ENCODE measurements at regions not wholly inside any gene's neighbourhood (a gene's known extent, or its start where the extent isn't known, plus 50 kb on each side); places are given as distances from the start of the nearest gene placed in this dataset.
"Not testable (repeated sequence)": the region's sequence is repeated elsewhere in the genome, so short reads cannot be mapped to it uniquely, and the experiment has no call there.

DNA sequence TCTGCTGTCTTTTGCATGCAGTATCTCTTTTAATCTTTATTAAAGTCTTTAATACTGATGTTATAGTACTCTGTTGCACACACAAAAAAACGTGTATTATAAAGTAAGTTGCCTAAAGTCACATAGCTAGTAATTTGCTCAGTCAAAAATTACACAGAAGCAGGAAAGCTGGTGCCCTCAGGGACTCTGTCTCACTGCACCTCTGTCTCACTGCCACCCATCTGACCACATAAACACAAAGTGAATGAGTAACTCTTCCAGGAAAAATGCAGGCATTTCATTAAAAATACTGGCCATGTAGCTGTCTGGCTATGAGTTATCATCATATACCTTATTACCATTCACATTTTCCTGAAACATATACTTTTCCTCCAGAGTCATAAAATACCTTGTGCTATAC lies 591.7 kb downstream of the CSNK1G3 start:
- DNase-seq (ENCODE audit: low read depth in 4 of 4, low spot score in 3 of 4), result no peak

DNA sequence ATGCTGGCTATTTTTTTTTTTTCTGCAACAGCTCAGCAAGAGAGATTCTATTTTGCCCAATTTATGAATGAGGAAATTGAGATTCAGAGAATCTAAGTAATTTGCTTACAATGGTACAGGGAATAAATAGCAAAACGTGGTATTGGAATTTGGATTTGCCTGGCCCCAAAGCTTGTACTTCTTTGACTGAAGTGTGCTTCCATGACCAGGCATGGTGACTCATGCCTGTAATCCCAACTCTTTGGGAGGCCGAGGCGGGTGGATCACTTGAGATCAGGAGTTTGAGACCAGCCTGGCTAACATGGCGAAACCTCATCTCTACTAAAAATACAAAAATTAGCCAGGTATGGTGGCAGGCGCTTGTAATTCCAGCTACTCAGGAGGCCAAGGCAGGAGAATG lies 591.1 kb downstream of the CSNK1G3 start:
- DNase-seq (ENCODE audit: low read depth in 4 of 4, low spot score in 3 of 4), result not testable (repeated sequence)

DNA sequence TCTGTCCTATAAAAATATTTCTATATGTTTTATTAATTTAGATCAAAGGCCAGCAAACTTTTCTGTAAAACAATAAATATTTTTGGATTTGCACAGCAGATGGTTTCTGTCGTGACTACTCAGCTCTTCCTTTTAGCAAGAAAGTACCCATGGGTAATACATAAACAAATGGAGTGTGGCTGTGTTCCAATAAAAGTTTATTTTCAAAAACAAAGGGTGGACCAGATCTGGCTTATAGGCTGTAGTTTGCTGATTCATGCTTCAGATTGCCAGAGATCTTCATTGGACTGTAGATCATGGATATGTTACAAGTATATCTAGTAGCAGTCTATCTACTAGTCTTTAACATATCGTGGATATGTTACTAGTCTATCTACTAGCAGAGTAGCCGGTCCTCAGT lies 590.5 kb downstream of the CSNK1G3 start:
- no peak for DNase-seq (ENCODE audit: low read depth in 4 of 4, low spot score in 3 of 4)

DNA sequence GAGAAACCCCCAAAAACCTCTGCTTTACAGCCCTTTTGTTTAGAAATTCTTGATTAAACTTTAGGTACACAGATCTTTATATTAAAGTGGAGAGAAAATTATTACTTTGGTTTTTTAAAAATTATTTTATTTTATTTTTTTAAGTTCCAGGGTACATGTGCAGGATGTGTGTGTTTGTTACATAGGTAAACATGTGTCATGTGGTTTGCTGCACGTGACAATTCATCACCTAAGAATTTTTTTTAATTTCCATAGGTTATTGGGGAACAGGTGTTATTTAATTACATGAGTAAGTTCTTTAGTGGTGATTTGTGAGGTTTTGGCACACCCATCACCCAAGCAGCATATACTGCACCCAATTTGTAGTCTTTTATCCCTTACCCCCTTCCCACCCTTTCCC lies 581.7 kb downstream of the CSNK1G3 start:
- no peak for DNase-seq (ENCODE audit: low read depth in 4 of 4, low spot score in 3 of 4)

DNA sequence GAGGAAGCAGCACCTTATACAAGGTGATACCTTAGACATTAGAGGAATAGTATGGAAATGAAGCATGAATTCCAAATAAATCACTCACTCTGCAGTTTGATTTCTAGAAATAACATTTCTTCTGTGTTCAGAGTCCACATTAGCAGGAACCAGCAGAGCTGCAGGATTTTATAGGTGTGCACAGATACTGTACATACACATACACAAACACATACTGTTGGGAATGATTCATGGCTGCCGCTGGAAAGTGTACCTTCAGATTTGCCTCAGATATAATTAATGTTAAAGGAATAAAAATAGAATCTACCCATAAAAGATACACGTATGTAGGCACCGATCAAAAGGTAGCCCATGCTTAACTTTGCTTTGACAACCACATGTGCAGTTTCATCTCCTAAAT lies 578.1 kb downstream of the CSNK1G3 start:
- DNase-seq (ENCODE audit: low read depth in 4 of 4, low spot score in 3 of 4), result no peak

DNA sequence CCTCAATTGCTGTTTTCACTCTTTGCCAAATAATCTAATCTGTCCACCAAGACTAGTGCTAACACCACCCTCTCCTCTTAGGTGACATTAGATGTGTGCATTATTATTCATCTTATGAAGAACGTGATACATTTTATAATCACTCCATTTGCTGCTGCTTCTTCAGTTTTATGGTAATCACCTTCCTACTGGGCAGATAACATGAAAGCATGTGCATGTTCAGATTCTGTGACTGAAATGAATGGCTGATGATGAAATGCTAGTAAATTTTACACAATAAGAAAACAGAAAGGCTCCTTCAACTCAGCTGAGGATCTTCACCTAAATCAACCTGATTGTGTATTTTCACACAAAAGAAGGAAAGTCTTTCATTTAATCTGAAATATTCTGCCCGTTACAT lies 577.6 kb downstream of the CSNK1G3 start:
- DNase-seq (ENCODE audit: low read depth in 4 of 4, low spot score in 3 of 4), result no peak

DNA sequence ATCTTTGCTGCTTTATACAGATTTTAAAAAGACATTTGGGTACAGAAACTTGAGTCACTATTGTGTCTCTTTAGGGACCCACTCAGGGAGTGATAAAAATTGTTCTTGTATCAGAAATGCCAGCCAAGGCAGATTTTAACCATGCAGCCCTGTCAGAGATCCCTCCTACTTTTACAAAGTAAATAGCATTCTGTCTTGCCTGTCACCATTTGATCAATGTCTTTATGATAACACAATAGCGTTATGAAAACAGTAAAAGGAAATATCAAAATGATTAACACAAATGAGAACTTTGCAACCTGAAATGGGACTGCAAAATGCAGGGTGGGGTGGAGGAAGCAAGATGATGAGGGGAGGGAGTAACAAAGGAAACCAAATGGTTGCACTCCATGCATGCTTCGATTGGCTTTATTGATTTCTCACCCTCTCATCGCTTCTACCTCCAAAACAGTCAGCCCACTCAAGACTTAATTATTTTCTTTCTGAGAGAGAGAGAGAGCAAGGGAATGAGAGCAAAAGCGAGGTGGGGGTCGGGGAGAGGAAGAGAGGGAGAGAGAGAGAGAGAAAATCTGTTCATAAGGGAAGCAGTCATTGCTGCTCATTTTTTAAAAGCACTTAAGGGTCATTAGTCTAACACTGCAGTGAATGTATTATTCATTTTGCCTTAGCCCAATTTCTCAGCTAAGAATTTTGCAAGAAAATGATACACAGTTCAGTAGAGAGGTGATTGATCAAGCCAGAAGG lies 576.5 kb downstream of the CSNK1G3 start:
- no peak for DNase-seq (ENCODE audit: low read depth in 4 of 4, low spot score in 3 of 4)

DNA sequence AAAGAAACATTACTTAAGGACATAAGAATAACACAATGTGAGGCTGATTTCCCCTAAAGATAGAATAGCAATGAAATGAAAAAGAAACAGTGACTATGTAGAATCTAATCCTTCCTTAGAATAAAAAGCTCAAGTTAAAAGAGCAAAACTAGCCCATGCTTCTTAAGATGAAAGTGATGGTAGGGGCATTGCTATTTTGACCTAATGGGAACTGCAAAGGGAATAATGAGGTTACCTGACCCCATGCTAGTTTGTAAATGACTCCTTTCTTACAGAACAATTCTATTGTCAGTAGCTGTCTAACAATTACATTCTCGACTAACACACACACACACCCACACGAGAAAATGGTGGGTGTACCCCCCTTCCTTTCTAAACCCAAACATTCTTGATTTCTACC lies 575.8 kb downstream of the CSNK1G3 start:
- DNase-seq (ENCODE audit: low read depth in 4 of 4, low spot score in 3 of 4), result no peak

DNA sequence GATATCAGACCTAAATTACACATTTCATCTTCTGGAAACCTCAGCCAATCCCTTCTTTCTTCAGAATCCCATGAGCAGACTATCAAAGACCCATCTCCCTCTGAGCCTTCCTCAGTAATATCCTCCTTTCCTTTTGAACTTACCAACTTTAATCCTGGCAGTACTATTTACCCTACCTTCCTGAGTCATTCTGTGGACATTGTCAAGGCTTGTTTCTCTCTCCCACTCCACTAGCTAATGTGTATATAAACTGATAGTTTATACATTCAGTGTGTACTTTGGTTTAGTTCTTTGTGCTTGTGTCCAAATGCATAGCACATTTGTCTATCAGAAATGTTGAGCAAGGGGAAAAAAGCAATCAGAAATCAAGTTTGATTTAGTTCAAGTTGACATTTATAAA lies 568.3 kb downstream of the CSNK1G3 start:
- DNase-seq (ENCODE audit: low read depth in 4 of 4, low spot score in 3 of 4), result no peak

DNA sequence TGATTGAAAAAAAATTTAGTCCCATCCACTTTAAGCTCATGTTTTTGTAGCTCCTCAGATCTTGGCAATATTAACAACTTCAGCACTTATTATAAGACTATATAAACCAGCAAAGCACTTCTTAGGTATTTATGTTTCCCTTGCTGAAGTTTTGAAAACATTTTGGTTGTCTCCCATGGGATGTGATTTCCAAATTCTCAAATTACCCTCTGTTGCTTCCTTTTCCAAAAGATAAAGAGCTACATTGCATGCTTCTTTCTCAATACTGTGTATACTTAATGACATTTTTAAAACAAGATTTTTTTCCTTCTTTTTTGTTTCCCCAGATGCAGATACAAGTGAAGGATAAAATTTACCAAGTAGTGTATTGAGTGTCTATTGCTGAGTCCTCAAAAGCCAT lies 567.1 kb downstream of the CSNK1G3 start:
- no peak for DNase-seq (ENCODE audit: low read depth in 4 of 4, low spot score in 3 of 4)

DNA sequence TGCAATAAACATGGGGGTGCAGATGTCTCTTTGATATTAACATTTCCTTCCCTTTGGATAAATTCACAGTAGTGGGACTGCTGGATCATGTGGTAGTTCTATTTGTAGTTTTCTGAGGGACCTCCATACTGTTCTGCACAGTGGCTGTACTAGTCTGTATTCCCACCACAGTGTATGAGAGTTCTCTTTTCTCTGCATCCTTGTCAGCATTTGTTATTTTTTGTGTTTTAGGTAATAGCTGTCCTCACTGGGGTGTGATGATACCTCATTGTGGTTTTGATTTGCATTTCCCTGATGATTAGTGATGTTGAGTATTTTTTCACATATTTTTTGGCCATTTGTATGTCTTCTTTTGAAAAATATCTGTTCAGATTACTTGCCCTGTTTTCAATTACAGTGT lies 562.5 kb downstream of the CSNK1G3 start:
- no peak for DNase-seq (ENCODE audit: low read depth in 4 of 4, low spot score in 3 of 4)

DNA sequence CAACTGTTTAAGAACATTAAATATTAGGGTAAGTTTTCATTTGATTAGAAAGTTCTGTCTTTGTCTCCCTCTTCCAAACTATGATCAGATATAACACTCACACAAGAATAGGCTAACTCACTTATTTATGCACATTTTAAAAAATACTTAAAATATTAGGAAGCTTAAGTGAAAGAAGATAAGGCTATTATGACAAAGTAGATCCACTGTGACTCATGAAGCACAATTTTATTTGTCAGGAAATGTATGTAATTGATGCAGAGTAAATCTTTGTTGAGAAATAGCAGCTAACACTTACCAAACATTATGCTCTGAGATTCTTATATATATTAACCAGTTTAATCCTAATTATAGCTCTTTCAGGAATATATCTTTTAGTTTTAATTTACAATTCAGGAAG lies 560.6 kb downstream of the CSNK1G3 start:
- DNase-seq (ENCODE audit: low read depth in 4 of 4, low spot score in 3 of 4), result no peak

DNA sequence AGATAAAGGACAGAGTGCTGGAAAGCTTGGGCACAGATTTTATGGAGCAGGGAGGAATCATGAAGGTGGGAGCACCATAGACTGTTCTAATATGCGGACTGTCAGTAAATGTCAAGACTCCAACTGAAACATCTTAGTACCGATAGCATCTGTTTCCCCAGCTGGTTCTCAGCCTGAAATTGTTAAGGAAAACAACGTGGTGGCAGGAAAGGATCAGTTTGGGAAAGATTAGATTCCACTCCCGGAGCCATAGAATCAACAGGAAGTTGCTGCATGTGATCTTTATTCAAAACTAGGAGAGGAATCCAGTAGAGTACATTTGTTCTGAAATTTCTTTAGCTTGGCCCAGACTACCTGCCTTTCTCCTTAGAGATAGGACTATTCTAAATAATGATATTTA lies 559.1 kb downstream of the CSNK1G3 start:
- DNase-seq (ENCODE audit: low read depth in 4 of 4, low spot score in 3 of 4), result no peak

DNA sequence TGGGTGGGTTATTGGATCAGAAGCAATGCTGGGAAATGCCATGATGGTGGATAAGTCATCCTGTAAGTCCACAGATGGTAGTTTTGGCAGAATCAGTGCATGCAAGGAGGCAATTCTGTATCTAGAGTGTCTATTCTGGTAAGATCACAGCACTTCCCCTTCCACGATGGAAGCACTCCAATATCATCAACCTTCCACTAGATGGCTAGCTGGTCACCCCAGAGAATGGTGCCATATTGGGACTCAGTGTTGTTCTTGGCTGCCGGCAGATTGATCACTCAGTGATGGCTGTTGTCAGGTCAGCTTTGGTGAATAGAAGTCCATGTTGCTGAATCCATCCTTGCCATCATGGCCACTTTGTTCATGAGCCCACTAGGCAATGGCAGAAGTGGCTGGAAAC lies 553.5 kb downstream of the CSNK1G3 start:
- DNase-seq (ENCODE audit: low read depth in 4 of 4, low spot score in 3 of 4), result no peak

DNA sequence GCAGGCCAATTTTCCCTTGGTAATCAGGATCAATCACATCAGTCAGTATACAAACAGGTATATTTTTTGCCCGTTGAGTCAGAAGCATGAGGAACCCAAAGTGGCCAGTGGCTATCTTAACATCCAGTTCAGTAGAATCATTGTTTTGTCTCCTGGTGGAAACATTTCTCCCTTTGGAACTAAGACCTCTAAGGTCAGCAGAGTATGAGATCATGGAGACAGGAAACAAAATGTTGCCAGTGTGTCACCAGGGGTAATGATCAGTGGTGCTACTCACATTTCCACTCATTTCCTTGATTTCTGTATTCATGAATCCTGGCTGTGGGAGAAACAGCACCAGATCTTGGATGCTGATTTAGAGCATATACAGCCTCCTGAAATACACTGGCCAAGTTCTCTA lies 553.0 kb downstream of the CSNK1G3 start:
- no peak for DNase-seq (ENCODE audit: low read depth in 4 of 4, low spot score in 3 of 4)

DNA sequence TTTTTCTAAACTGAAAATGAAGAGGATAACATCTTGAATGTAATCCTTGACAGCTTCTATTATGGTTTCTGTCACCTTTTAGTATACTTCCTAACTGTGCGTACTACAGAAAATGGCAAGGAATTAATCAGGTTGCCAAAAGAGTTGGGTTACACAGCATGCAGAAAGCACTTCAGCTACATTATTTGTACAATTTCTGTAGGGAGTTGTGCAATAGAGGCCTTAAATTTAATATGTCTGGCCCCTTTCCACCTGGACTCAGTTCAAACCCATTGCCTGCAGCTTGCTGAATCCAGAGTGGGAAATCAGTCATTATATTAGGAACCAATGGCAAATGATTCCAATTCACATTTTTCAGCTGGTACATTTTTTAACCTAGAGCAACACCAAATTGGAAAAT lies 549.7 kb downstream of the CSNK1G3 start:
- no peak for DNase-seq (ENCODE audit: low read depth in 4 of 4, low spot score in 3 of 4)

DNA sequence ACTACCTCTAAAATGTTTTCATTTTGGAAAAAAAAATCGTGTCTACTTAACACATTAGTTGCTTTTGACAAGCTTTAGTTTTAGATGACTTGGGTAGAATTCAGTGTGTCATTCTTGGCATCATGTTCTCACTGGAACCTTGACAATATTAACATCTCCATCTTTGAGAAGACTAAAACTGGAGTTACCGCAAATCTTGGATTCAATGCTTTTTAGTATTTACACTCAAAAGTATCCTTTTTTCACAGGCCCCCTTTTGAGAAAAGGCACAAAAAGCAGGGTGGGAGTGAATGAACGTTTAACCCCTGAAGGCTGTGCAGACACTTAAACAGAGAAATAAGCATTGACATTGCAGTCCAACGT lies 549.1 kb downstream of the CSNK1G3 start:
- no peak for DNase-seq (ENCODE audit: low read depth in 4 of 4, low spot score in 3 of 4)

DNA sequence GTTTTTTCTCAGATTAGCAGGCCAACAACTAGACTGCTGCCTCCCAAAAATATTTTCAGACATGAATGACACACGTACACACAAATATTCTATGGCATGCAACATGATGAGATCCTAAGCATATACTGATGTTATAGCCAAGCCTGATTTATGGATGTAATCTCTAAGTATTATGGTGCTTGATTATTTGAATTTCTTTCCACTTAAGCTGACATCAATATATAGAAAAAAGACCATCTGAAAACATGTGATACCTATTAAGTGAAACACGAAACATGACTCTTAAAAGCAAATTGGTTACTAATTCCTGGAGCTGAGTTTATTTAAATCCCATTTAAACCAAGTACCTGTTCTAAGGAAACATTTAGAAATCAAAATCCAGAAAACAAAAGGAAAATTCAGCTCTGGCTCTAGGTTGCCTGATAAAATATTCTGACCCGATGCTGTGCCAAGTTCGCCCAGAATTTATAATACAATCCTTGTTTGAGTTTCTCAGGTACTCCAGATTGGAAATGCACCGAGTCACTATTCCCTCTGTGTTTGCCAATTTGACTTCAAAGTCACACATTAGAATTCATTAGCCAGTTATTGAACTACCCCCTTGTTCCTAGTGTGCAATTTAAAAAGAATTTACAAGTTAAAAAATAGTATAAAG lies 548.6 kb downstream of the CSNK1G3 start:
- no peak for DNase-seq (ENCODE audit: low read depth in 4 of 4, low spot score in 3 of 4)

DNA sequence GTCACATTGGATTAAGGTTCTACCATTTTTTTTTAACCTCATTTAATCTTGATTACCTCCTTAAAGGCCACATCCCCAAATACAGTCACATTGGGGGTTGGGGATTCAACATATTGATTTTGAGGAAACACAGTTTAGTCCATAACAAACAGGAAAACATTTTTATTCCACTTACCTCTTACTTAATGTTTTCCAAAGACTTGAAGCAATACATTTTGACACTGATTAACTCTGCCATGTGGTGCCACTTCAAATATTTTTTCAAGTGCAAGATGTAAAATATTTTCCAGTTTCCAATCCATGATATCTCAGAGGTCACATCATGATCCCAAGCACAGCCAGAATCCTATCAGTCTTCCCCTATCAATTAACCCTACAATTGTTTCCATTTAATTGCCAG lies 548.0 kb downstream of the CSNK1G3 start:
- DNase-seq (ENCODE audit: low read depth in 4 of 4, low spot score in 3 of 4), result no peak

DNA sequence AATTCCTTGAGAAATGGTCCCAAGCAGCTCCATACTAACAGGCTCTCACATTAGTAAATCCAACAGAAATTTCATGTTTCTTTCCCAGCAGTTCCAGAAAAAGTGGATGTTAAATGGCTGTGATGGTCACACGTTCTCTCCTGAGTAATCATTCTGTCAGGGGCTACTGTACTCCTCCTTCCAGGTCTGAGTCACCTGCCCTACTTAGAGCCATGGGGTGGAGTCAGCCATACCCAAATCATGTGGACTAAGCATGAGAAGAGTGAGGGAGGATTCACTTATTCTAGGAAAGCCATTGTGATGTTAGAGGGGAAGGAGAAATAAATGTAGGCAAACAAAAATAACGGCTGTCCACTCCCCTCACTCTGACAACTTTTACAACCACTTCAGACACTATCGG lies 547.2 kb downstream of the CSNK1G3 start:
- no peak for DNase-seq (ENCODE audit: low read depth in 4 of 4, low spot score in 3 of 4)

DNA sequence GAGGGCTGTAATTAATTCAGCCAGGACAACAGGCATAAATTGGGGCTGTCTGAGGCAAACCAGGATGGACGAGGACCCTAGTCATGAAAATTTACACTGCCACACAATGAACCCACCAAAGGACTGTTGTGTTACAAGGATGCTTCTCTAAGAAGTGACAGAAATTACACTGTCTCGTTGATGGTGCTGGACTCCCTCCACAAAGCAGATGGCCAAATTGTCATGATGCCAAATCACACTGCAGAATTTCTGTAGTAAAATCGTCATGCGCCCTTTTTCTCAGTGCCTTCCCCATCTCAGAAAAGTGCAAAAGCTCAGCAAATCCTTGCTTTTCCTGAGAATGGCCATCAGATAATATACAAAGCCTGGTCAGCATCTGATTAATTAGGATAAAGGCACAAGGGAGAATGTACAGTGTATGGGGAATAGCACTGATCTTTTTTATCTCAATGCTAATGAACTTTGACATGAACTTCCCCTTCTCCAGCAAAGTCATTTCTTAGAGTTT lies 545.8 kb downstream of the CSNK1G3 start:
- no peak for DNase-seq (ENCODE audit: low read depth in 4 of 4, low spot score in 3 of 4)

DNA sequence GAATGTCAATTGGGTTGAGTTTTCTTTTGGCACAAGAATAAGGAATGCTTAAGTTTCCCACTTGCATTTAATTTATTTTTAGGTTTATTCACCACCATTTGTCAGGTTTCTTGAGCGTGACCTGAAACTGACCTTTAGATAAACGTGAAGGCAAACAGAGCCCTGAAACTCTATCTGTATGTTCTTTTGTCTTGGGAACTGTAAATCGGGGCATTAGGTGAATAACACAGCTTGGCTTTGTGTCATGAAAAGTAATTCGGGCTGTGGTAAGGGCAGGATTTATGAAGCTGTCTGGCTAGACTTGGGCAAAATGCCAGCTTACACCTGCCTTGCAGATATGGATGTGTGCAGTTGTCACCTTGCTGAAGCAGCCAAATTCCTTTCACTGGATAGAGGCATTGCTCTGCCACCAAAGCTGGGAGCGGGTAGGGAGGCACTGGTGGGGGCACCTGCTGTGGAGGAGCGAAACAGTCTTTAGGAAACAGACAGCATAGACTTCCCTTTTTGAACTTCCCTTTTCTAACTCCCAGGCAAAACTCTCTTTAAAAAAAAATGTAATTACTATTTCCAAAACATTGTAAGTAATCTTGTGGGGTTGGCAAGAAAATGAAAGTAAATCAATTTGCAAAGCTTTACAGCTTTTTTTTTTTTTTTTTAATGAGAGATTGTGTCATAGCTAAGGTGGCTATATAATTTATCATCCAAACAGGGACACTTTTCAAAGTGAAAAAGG lies 545.2 kb downstream of the CSNK1G3 start:
- peak; percentile 40 to 55 (median 44) for DNase-seq (ENCODE audit: low read depth in 4 of 4, low spot score in 3 of 4)

Measured in right renal pelvis (tissue), 4 donors.